ENCODE measurements at regions not wholly inside any gene's neighbourhood (a gene's known extent, or its start where the extent isn't known, plus 50 kb on each side); places are given as distances from the start of the nearest gene placed in this dataset.

- no peak for TF ChIP-seq POLR2A (IDR thresholded peaks at IDR 0.05)
- TF ChIP-seq, protein P1, sequence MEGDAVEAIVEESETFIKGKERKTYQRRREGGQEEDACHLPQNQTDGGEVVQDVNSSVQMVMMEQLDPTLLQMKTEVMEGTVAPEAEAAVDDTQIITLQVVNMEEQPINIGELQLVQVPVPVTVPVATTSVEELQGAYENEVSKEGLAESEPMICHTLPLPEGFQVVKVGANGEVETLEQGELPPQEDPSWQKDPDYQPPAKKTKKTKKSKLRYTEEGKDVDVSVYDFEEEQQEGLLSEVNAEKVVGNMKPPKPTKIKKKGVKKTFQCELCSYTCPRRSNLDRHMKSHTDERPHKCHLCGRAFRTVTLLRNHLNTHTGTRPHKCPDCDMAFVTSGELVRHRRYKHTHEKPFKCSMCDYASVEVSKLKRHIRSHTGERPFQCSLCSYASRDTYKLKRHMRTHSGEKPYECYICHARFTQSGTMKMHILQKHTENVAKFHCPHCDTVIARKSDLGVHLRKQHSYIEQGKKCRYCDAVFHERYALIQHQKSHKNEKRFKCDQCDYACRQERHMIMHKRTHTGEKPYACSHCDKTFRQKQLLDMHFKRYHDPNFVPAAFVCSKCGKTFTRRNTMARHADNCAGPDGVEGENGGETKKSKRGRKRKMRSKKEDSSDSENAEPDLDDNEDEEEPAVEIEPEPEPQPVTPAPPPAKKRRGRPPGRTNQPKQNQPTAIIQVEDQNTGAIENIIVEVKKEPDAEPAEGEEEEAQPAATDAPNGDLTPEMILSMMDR (IDR thresholded peaks at IDR 0.05) = no peak
- no peak for TF ChIP-seq EP300 (IDR thresholded peaks at IDR 0.05)
- TF ChIP-seq POLR2AphosphoS5 (IDR thresholded peaks at IDR 0.05) = no peak
Measured at GRCh38 chr4:111676533-111676932, 468.7 kb upstream of the FAM241A start.

Data from suprapubic skin (tissue), 4 donors.